Liver (tissue), 8 donors: ENCODE measurements at regions not wholly inside any gene's neighbourhood (a gene's known extent, or its start where the extent isn't known, plus 50 kb on each side); places are given as distances from the start of the nearest gene placed in this dataset.

Source experiments
- DNase-seq: peaks from one replicate; pipeline ENCODE4 v3.0.0-alpha.2; 2017; ENCODE audit warnings: low spot score
- H3K27ac ChIP-seq, 2 donors: one replicate each; pipeline ENCODE4 v1.7.0; 2013; ENCODE audit warnings: inconsistent platforms in 2 of 2, low read length in 2 of 2, control low read depth in 1 of 2, low read depth in 1 of 2, mild to moderate bottlenecking in 1 of 2
- H3K27me3 ChIP-seq, 4 donors: one replicate each; pipeline versions ENCODE4 v1.6.1 to v1.7.0; 2013; ENCODE audit warnings: low read length in 3 of 4, inconsistent platforms in 1 of 4, mild to moderate bottlenecking in 1 of 4, moderate library complexity in 1 of 4; ENCODE audit not compliant: control insufficient read depth in 4 of 4, insufficient read depth in 4 of 4
- H3K36me3 ChIP-seq, 4 donors: one replicate each; pipeline versions ENCODE4 v1.6.1 to v1.7.0; 2013; ENCODE audit warnings: low read length in 3 of 4, mild to moderate bottlenecking in 3 of 4, low read depth in 1 of 4, moderate library complexity in 1 of 4; ENCODE audit not compliant: control insufficient read depth in 4 of 4, insufficient read depth in 3 of 4
- H3K4me1 ChIP-seq, 4 donors: one replicate each; pipeline versions ENCODE4 v1.6.1 to v1.7.0; 2013; ENCODE audit warnings: low read length in 3 of 4, mild to moderate bottlenecking in 3 of 4, moderate library complexity in 1 of 4; ENCODE audit not compliant: control insufficient read depth in 4 of 4, insufficient read depth in 4 of 4
- H3K4me3 ChIP-seq, 3 donors: one replicate each; pipeline versions ENCODE4 v1.6.1 to v1.7.0; 2013; ENCODE audit warnings: low read length in 3 of 3, control low read depth in 1 of 3, low read depth in 1 of 3, mild to moderate bottlenecking in 1 of 3
- H3K9ac ChIP-seq, 2 donors: one replicate each; pipeline ENCODE4 v1.7.0; 2013; ENCODE audit warnings: low read length in 2 of 2, mild to moderate bottlenecking in 2 of 2, moderate library complexity in 2 of 2, control low read depth in 1 of 2, low read depth in 1 of 2
- H3K9me3 ChIP-seq, 4 donors: one replicate each; pipeline versions ENCODE4 v1.6.1 to v1.7.0; 2013; ENCODE audit warnings: low read length in 3 of 4; ENCODE audit not compliant: control insufficient read depth in 4 of 4
- ATF3 ChIP-seq: IDR thresholded peaks from 2 replicates; pipeline ENCODE4 v1.6.1; 2016; ENCODE audit warnings: antibody characterized with exemption
- CTCF ChIP-seq: fragments of 150-350 bp; IDR thresholded peaks from 2 replicates; pipeline ENCODE4 v1.5.1; 2017; ENCODE audit warnings: improper control_type of control experiment, low read depth, low read length; ENCODE audit not compliant: missing input control
- EGR1 ChIP-seq, 2 donors: IDR thresholded peaks; 2 replicates each; pipeline ENCODE4 v1.6.1; 2016 to 2018; ENCODE audit warnings: antibody characterized with exemption in 2 of 2, low read depth in 2 of 2
- FOXA1 ChIP-seq: IDR thresholded peaks from 2 replicates; pipeline ENCODE4 v1.6.1; 2016; ENCODE audit warnings: antibody characterized with exemption
- FOXA2 ChIP-seq: IDR thresholded peaks from 2 replicates; pipeline ENCODE4 v1.6.1; 2016; ENCODE audit warnings: antibody characterized with exemption
- GABPA ChIP-seq, 2 donors: IDR thresholded peaks in 1 of 2; conservative IDR thresholded peaks in 1 of 2; 2 replicates each; pipeline ENCODE4 v1.6.1; 2016; ENCODE audit warnings: antibody characterized with exemption in 2 of 2, mild to moderate bottlenecking in 1 of 2, moderate library complexity in 1 of 2
- HNF4A ChIP-seq, 2 donors: conservative IDR thresholded peaks; 2 replicates each; pipeline ENCODE4 v1.6.1; 2016; ENCODE audit warnings: antibody characterized with exemption in 2 of 2, mild to moderate bottlenecking in 2 of 2
- HNF4G ChIP-seq: IDR thresholded peaks from 2 replicates; pipeline ENCODE4 v1.6.1; 2016; ENCODE audit warnings: antibody characterized with exemption
- JUND ChIP-seq, 2 donors: IDR thresholded peaks; 2 replicates each; pipeline ENCODE4 v1.6.1; 2016; ENCODE audit warnings: antibody characterized with exemption in 2 of 2
- MAX ChIP-seq: IDR thresholded peaks from 2 replicates; pipeline ENCODE4 v1.6.1; 2016; ENCODE audit warnings: antibody characterized with exemption
- NR2F2 ChIP-seq: IDR thresholded peaks from 2 replicates; pipeline ENCODE4 v1.6.1; 2016; ENCODE audit warnings: antibody characterized with exemption
- RAD21 ChIP-seq, 2 donors: IDR thresholded peaks; 2 replicates each; pipeline ENCODE4 v1.6.1; 2016; ENCODE audit warnings: antibody characterized with exemption in 2 of 2, mild to moderate bottlenecking in 2 of 2
- REST ChIP-seq: IDR thresholded peaks from 2 replicates; pipeline ENCODE4 v1.6.1; 2016; ENCODE audit warnings: antibody characterized with exemption, mild to moderate bottlenecking
- RXRA ChIP-seq, 2 donors: IDR thresholded peaks; 2 replicates each; pipeline ENCODE4 v1.6.1; 2017 to 2018; ENCODE audit warnings: antibody characterized with exemption in 2 of 2, mild to moderate bottlenecking in 1 of 2
- SP1 ChIP-seq: IDR thresholded peaks from 2 replicates; pipeline ENCODE4 v1.6.1; 2018; ENCODE audit warnings: antibody characterized with exemption, mild to moderate bottlenecking
- TAF1 ChIP-seq: conservative IDR thresholded peaks from 2 replicates; pipeline ENCODE4 v1.6.1; 2016; ENCODE audit warnings: antibody characterized with exemption, mild to moderate bottlenecking
- YY1 ChIP-seq: IDR thresholded peaks from 2 replicates; pipeline ENCODE4 v1.6.1; 2016; ENCODE audit warnings: antibody characterized with exemption, mild to moderate bottlenecking
- WGBS: extraction: QIAGEN DNeasy Blood & Tissue Kit; methylation state at CpG from one replicate; pipeline ENCODE4 v1.1.7; 2013; 5-methylcytosine and 5-hydroxymethylcytosine counted together
- TF ChIP-seq, protein P1 (sequence below): IDR thresholded peaks from 2 replicates; pipeline ENCODE4 v1.6.1; 2016; ENCODE audit warnings: antibody characterized with exemption
- donor health status: healthy.
- donor health status: healthy.
- donor health status: healthy.
- donor health status: healthy.
- donor health status: healthy.

DNA sequence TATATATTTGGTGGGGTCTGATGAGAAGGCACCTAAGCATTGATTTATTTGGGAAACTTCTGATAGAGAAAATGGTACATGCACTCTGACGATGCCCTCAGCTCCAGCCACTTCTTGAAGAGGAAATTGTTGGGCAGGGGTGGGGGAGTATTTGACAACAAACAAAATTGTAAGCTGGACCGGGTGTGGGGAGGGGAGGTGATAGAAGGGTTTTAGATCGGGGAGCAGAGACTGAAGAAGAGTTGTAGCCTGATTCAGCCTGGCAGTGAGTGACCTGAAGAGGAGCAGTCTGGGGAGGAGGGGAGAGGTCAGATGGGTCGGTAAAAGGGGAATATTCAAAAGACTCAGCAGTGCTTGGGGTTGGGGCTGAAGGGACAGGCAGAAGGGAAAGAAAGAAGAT, 2284.7 kb downstream of the TP53TG3F start:
- H3K4me1 ChIP-seq: no peaks in the 10 kb centered on the region
- no peak overlapping the region for H3K4me3 ChIP-seq
- no peaks in the 10 kb centered on the region for H3K36me3 ChIP-seq
- no peaks in the 10 kb centered on the region for H3K27me3 ChIP-seq
- 57% methylated on average over 4 of the region's 4 CpGs for WGBS
- TF ChIP-seq MAX (no peak), TAF1 (no peak), NR2F2 (no peak), JUND (IDR thresholded peaks at IDR 0.05) (no peak), SP1 (no peak), RAD21 (IDR thresholded peaks at IDR 0.05) (no peak), EGR1 (IDR thresholded peaks at IDR 0.05; ENCODE audit: low read depth in 2 of 2) (no peak), REST (no peak), FOXA1 (no peak), ATF3 (no peak), FOXA2 (no peak), GABPA (IDR thresholded peaks at IDR 0.05 in 1 of 2, conservative IDR thresholded peaks at IDR 0.05 in 1 of 2) (no peak), HNF4A (conservative IDR thresholded peaks at IDR 0.05) (no peak), YY1 (no peak), RXRA (IDR thresholded peaks at IDR 0.05) (no peak), HNF4G (no peak), CTCF (no peak)
- TF ChIP-seq, protein P1, sequence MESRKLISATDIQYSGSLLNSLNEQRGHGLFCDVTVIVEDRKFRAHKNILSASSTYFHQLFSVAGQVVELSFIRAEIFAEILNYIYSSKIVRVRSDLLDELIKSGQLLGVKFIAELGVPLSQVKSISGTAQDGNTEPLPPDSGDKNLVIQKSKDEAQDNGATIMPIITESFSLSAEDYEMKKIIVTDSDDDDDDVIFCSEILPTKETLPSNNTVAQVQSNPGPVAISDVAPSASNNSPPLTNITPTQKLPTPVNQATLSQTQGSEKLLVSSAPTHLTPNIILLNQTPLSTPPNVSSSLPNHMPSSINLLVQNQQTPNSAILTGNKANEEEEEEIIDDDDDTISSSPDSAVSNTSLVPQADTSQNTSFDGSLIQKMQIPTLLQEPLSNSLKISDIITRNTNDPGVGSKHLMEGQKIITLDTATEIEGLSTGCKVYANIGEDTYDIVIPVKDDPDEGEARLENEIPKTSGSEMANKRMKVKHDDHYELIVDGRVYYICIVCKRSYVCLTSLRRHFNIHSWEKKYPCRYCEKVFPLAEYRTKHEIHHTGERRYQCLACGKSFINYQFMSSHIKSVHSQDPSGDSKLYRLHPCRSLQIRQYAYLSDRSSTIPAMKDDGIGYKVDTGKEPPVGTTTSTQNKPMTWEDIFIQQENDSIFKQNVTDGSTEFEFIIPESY: no peak
- no peak overlapping the region for H3K9ac ChIP-seq
- no peak for DNase-seq
- peaks cover 0 to 2% (median 0%) of the 10 kb centered on the region in 4 donors for H3K9me3 ChIP-seq
- no peak overlapping the region for H3K27ac ChIP-seq

- peaks cover 0 to 2% (median 0%) of the 10 kb centered on the region in 4 donors for H3K9me3 ChIP-seq
- no peak for DNase-seq
- H3K27me3 ChIP-seq: no peaks in the 10 kb centered on the region
- no peak overlapping the region for H3K4me3 ChIP-seq
- TF ChIP-seq TAF1 (no peak), RAD21 (IDR thresholded peaks at IDR 0.05) (no peak), RXRA (IDR thresholded peaks at IDR 0.05) (no peak)
- WGBS: 64% methylated on average over 4 of the region's 4 CpGs
- H3K9ac ChIP-seq: no peak overlapping the region
- H3K27ac ChIP-seq: no peak overlapping the region
- H3K4me1 ChIP-seq: no peaks in the 10 kb centered on the region
- H3K36me3 ChIP-seq: no peaks in the 10 kb centered on the region
Observed at GRCh38 chr16:35744726-35745125, 2285.3 kb downstream of the TP53TG3F start.
